ENCODE measurements at regions not wholly inside any gene's neighbourhood (a gene's known extent, or its start where the extent isn't known, plus 50 kb on each side); places are given as distances from the start of the nearest gene placed in this dataset.
"Not testable (repeated sequence)": the region's sequence is repeated elsewhere in the genome, so short reads cannot be mapped to it uniquely, and the experiment has no call there.

DNA sequence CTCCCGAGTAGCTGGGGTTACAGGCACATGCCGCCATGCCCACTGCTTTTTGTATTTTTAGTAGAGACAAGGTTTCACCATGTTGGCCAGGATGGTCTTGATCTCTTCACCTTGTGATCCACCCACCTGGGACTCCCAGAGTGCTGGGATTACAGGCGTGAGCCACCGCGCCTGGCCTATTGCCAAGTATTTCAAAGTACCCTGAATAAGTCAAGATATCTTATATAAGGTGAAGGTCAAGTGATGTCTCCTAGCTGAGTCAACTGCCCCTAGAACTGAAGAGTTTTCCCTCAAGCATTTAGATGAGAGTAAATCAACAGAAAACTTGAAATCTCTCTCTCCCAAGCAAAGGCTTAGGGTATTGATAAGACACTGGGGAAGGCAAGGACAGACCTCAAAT lies 63.9 kb downstream of the RPL22L1 start:
- Histone ChIP-seq H3K4me3 (ENCODE audit: insufficient read depth in 1 of 2, low read depth in 1 of 2, low read length in 2 of 2) (no peak overlapping the region), H2BK12ac (ENCODE audit: low read length in 2 of 2) (peak overlapping the region; percentile 21 to 71), H4K91ac (ENCODE audit: low read length) (peak overlapping the region; percentile 67), H4K8ac (ENCODE audit: low read length) (peak overlapping the region; percentile 49), H3K9ac (ENCODE audit: low read length) (no peak overlapping the region), H3K4me2 (ENCODE audit: low read length, poor library complexity, severe bottlenecking) (no peak overlapping the region), H3K9me3 (ENCODE audit: control insufficient read depth, low read length) (no peaks in the 10 kb centered on the region), H3K27me3 (ENCODE audit: control insufficient read depth in 1 of 2, insufficient read depth in 1 of 2, low read length in 2 of 2) (no peaks in the 10 kb centered on the region), H3K27ac (ENCODE audit: low read length, poor library complexity, severe bottlenecking) (no peak overlapping the region), H3K36me3 (ENCODE audit: control insufficient read depth in 1 of 2, insufficient read depth in 2 of 2, low read depth in 1 of 2, low read length in 2 of 2) (no peaks in the 10 kb centered on the region), H3K18ac (ENCODE audit: low read depth in 1 of 2, low read length in 2 of 2) (peak overlapping the region in 1 of 2 experiments; percentile 19), H2AK5ac (ENCODE audit: low read length, severe bottlenecking) (peak overlapping the region; percentile 46), H2AFZ (ENCODE audit: low read depth, low read length) (no peak overlapping the region), H3K23ac (ENCODE audit: low read length in 2 of 2) (no peak overlapping the region), H3K14ac (ENCODE audit: low read length in 2 of 2) (no peak overlapping the region), H3K4ac (ENCODE audit: low read depth in 1 of 2, low read length in 2 of 2) (peak overlapping the region in 1 of 2 experiments; percentile 81), H2BK120ac (ENCODE audit: low read depth, low read length) (peak overlapping the region; percentile 8), H3K4me1 (ENCODE audit: control insufficient read depth, insufficient read depth, low read depth, low read length) (peaks cover 2% of the 10 kb centered on the region), H3K79me1 (replicated peaks; ENCODE audit: low read length, poor library complexity, severe bottlenecking) (no peaks in the 10 kb centered on the region), H2BK15ac (ENCODE audit: low read depth, poor library complexity, severe bottlenecking) (no peak overlapping the region), H2BK5ac (ENCODE audit: low read depth, low read length, poor library complexity, severe bottlenecking) (no peak overlapping the region)
- WGBS = 81% methylated on average over 3 of the region's 5 CpGs
- no peak for DNase-seq

DNA sequence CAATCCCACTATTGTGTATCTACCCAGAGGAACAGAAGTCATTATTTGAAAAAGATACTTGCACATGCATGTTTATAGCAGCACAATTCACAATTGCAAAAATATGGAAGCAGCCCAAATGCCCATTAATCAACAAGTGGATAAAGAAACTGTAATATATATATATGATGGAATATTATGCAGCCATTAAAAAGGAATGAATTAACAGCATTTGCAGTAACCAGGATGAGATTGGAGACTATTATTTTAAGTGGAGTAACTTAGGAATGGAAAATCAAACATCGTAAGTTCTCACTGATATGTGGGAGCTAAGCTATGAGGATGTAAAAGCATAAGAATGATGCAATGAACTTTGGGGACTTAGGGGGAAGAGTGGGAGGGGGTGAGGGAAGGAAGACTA lies 64.7 kb downstream of the RPL22L1 start:
- not testable (repeated sequence) for H3K23ac ChIP-seq (ENCODE audit: low read length in 2 of 2); DNase-seq; H4K91ac ChIP-seq (ENCODE audit: low read length); H3K36me3 ChIP-seq (ENCODE audit: control insufficient read depth in 1 of 2, insufficient read depth in 2 of 2, low read depth in 1 of 2, low read length in 2 of 2); H3K18ac ChIP-seq (ENCODE audit: low read depth in 1 of 2, low read length in 2 of 2); H2BK120ac ChIP-seq (ENCODE audit: low read depth, low read length); H3K9ac ChIP-seq (ENCODE audit: low read length); H3K27me3 ChIP-seq (ENCODE audit: control insufficient read depth in 1 of 2, insufficient read depth in 1 of 2, low read length in 2 of 2); H4K8ac ChIP-seq (ENCODE audit: low read length); H2BK15ac ChIP-seq (ENCODE audit: low read depth, poor library complexity, severe bottlenecking); H3K79me1 ChIP-seq (replicated peaks; ENCODE audit: low read length, poor library complexity, severe bottlenecking); H2BK5ac ChIP-seq (ENCODE audit: low read depth, low read length, poor library complexity, severe bottlenecking); H3K9me3 ChIP-seq (ENCODE audit: control insufficient read depth, low read length); H3K27ac ChIP-seq (ENCODE audit: low read length, poor library complexity, severe bottlenecking); H3K4me2 ChIP-seq (ENCODE audit: low read length, poor library complexity, severe bottlenecking); H3K14ac ChIP-seq (ENCODE audit: low read length in 2 of 2); H2AFZ ChIP-seq (ENCODE audit: low read depth, low read length); H2AK5ac ChIP-seq (ENCODE audit: low read length, severe bottlenecking); H3K4me3 ChIP-seq (ENCODE audit: insufficient read depth in 1 of 2, low read depth in 1 of 2, low read length in 2 of 2); H3K4ac ChIP-seq (ENCODE audit: low read depth in 1 of 2, low read length in 2 of 2); H3K4me1 ChIP-seq (ENCODE audit: control insufficient read depth, insufficient read depth, low read depth, low read length)
- 97% methylated on average over 1 of the region's 1 CpG for WGBS
- peak overlapping the region; percentile 21 to 39 for H2BK12ac ChIP-seq (ENCODE audit: low read length in 2 of 2)

DNA sequence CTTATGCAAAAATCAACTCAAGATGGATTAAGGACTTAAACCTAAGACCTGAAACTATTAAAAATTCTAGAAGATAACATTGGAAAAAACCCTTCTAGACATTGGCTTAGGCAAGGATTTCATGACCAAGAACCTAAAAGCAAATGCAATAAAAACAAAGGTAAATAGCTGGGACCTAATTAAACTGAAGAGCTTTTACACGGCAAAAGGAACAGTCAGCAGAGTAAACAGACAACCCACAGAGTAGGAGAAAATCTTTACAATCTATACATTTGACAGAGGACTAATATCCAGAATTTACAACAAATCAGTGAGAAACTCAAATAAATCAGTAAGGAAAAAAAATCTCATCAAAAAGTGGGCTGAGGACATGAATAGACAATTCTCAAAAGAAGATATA lies 65.4 kb downstream of the RPL22L1 start:
- H3K4me1 ChIP-seq (ENCODE audit: control insufficient read depth, insufficient read depth, low read depth, low read length); H3K4me3 ChIP-seq (ENCODE audit: insufficient read depth in 1 of 2, low read depth in 1 of 2, low read length in 2 of 2); H2BK5ac ChIP-seq (ENCODE audit: low read depth, low read length, poor library complexity, severe bottlenecking); H3K9ac ChIP-seq (ENCODE audit: low read length); H3K9me3 ChIP-seq (ENCODE audit: control insufficient read depth, low read length); H3K36me3 ChIP-seq (ENCODE audit: control insufficient read depth in 1 of 2, insufficient read depth in 2 of 2, low read depth in 1 of 2, low read length in 2 of 2); H2AK5ac ChIP-seq (ENCODE audit: low read length, severe bottlenecking); DNase-seq; H4K8ac ChIP-seq (ENCODE audit: low read length); H3K4ac ChIP-seq (ENCODE audit: low read depth in 1 of 2, low read length in 2 of 2); H2BK15ac ChIP-seq (ENCODE audit: low read depth, poor library complexity, severe bottlenecking); H3K27me3 ChIP-seq (ENCODE audit: control insufficient read depth in 1 of 2, insufficient read depth in 1 of 2, low read length in 2 of 2); H3K18ac ChIP-seq (ENCODE audit: low read depth in 1 of 2, low read length in 2 of 2); H2BK120ac ChIP-seq (ENCODE audit: low read depth, low read length); H3K27ac ChIP-seq (ENCODE audit: low read length, poor library complexity, severe bottlenecking); H3K4me2 ChIP-seq (ENCODE audit: low read length, poor library complexity, severe bottlenecking); H2AFZ ChIP-seq (ENCODE audit: low read depth, low read length); H3K14ac ChIP-seq (ENCODE audit: low read length in 2 of 2); H4K91ac ChIP-seq (ENCODE audit: low read length); H3K23ac ChIP-seq (ENCODE audit: low read length in 2 of 2); H3K79me1 ChIP-seq (replicated peaks; ENCODE audit: low read length, poor library complexity, severe bottlenecking): not testable (repeated sequence)
- no CpG with 5 or more reads among the region's 1 CpG for WGBS
- peak overlapping the region in 1 of 2 experiments; percentile 98 for H2BK12ac ChIP-seq (ENCODE audit: low read length in 2 of 2)

DNA sequence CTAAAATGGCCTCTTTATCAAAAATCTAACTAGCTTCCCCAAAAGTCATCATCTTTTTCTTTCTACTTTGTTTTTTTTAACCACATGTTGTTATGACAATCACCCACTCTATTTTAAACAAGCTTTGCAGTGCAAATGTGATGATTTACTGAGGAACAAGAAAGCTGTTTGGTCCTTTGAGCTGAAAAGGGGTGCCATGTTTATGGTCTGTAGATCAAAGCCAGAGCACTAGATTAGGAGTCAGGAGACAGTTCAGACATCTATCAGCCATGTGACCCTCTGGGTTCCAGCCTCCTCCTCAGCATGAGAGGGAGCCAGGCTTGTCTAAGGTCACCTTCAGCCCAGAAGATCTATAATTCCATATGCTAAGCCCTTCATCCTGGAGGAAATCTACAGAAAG lies 65.9 kb downstream of the RPL22L1 start:
- peak overlapping the region; percentile 2 to 84 for H3K4ac ChIP-seq (ENCODE audit: low read depth in 1 of 2, low read length in 2 of 2)
- peak; percentile 20 for DNase-seq
- H3K23ac ChIP-seq (ENCODE audit: low read length in 2 of 2) = no peak overlapping the region
- H2BK5ac ChIP-seq (ENCODE audit: low read depth, low read length, poor library complexity, severe bottlenecking) = no peak overlapping the region
- peak overlapping the region; percentile 63 to 99 for H3K18ac ChIP-seq (ENCODE audit: low read depth in 1 of 2, low read length in 2 of 2)
- H2BK120ac ChIP-seq (ENCODE audit: low read depth, low read length) = peak overlapping the region; percentile 64
- H3K27ac ChIP-seq (ENCODE audit: low read length, poor library complexity, severe bottlenecking) = no peak overlapping the region
- peak overlapping the region; percentile 89 for H4K8ac ChIP-seq (ENCODE audit: low read length)
- peak overlapping the region; percentile 2 for H2AK5ac ChIP-seq (ENCODE audit: low read length, severe bottlenecking)
- H3K36me3 ChIP-seq (ENCODE audit: control insufficient read depth in 1 of 2, insufficient read depth in 2 of 2, low read depth in 1 of 2, low read length in 2 of 2) = no peaks in the 10 kb centered on the region
- peak overlapping the region in 1 of 2 experiments; percentile 98 for H2BK12ac ChIP-seq (ENCODE audit: low read length in 2 of 2)
- no peaks in the 10 kb centered on the region for H3K9me3 ChIP-seq (ENCODE audit: control insufficient read depth, low read length)
- peak overlapping the region; percentile 23 for H2BK15ac ChIP-seq (ENCODE audit: low read depth, poor library complexity, severe bottlenecking)
- no peak overlapping the region for H3K4me2 ChIP-seq (ENCODE audit: low read length, poor library complexity, severe bottlenecking)
- no peaks in the 10 kb centered on the region for H3K27me3 ChIP-seq (ENCODE audit: control insufficient read depth in 1 of 2, insufficient read depth in 1 of 2, low read length in 2 of 2)
- H3K9ac ChIP-seq (ENCODE audit: low read length) = peak overlapping the region; percentile 86
- no peak overlapping the region for H3K4me3 ChIP-seq (ENCODE audit: insufficient read depth in 1 of 2, low read depth in 1 of 2, low read length in 2 of 2)
- no peak overlapping the region for H3K14ac ChIP-seq (ENCODE audit: low read length in 2 of 2)
- no peak overlapping the region for H2AFZ ChIP-seq (ENCODE audit: low read depth, low read length)
- no peaks in the 10 kb centered on the region for H3K4me1 ChIP-seq (ENCODE audit: control insufficient read depth, insufficient read depth, low read depth, low read length)
- peak overlapping the region; percentile 95 for H4K91ac ChIP-seq (ENCODE audit: low read length)
- no peaks in the 10 kb centered on the region for H3K79me1 ChIP-seq (replicated peaks; ENCODE audit: low read length, poor library complexity, severe bottlenecking)

Measured in mesenchymal stem cell (in vitro differentiated cells and primary cell).